GM10248 (cell line): ENCODE measurements at regions not wholly inside any gene's neighbourhood (a gene's known extent, or its start where the extent isn't known, plus 50 kb on each side); places are given as distances from the start of the nearest gene placed in this dataset.

Experiments used
- CTCF ChIA-PET: fragments of 300-600 bp; sonication (Branson Sonifier 250); formaldehyde crosslinking; extraction: SDS; loops from one replicate; lab custom pipeline; 2021; ENCODE audit warnings: antibody characterized with exemption; lab: Yijun Ruan, JAX
- POLR2A ChIA-PET: fragments of 350-650 bp; sonication (Branson Sonifier 250); formaldehyde crosslinking; extraction: SDS; loops from one replicate; lab custom pipeline; 2020; ENCODE audit warnings: antibody characterized with exemption; lab: Yijun Ruan, JAX
- DNase-seq: peaks from one replicate; pipeline ENCODE4 v3.0.0; 2012; ENCODE audit errors: extremely low spot score
- CTCF ChIP-seq: IDR thresholded peaks from 2 replicates; pipeline ENCODE4 v1.5.1; 2012; ENCODE audit warnings: mild to moderate bottlenecking, low read depth; ENCODE audit errors: extremely low read depth, missing control alignments, control extremely low read depth

- no peak for DNase-seq
- TF ChIP-seq CTCF = no peak
- ChIA-PET POLR2A (no interaction called here), CTCF (no interaction called here)
These were observed 64.7 kb upstream of the APCDD1L start for GRCh38 chr20:58579819-58580473.

DNA sequence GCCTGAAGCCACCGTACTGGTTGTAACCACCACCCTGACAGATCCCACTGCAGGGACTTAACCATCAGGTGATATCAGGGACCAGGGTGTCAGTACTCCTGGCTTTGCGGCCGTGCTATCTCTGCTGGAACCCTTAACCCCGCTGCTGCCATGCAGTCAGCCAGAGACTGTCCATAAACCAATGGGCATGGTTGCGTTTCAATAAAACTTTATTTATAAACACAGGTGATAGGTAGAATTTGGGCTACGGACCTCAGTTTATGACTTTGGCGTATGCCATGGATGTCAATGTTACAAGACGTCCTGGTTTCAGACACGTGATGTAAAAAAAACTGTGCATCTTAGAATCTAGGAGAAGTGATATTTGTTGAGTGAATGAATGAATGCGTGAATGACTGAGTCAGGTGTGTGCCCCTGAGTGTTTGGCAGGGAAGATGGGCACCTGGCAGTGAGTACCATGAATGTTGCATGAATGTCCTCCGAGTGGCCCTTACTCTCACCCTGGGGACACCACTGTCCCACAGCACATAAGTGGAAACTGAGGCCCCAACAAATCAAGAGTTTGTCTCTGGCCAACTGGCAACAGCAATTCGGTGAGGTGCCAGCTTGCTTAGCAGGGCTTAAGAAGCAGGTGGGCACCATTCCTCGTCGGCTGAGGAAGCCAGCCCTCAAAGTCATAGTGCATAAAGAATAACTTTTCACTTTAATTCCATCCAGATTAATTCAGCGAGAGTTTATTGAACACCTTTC is 64.0 kb upstream of the APCDD1L start:
- POLR2A ChIA-PET = no interaction called here
- no peak for DNase-seq
- TF ChIP-seq CTCF = no peak
- CTCF ChIA-PET = no interaction called here

DNA sequence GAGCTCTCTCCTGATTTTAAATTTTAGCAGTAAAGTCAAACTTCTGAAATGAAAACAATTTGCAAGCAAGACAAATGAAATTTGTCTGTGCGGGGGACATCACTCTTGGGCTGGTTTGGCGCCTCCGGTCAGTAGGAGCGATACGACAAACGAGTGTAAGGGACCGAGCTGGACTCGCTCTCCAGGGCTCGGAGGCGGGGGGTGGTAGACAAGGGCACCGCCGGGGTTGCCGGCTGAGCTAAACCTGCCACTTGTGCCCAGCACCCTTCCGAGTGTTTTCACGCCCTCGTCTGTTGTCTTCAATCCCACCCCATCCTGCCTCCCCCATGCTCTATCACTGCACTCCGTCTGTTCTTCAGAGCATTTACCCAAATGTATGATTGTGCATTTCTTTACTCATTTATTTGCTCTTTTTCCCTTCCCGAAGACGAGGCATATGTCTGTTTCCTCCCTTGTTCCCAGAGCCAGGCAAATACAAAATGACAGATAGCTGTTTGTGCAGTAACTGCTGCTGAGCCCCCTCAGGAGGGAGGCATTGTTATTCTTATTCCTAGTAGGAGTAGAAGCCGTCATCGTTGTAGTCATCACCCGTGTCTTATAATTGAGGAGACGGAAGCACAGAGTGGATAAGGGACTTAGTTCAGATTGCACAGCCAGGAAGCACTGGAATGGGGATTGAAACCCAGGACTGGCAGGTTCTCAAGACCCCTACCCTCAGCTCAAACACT is 62.8 kb upstream of the APCDD1L start:
- CTCF ChIA-PET = no interaction called here
- no peak for DNase-seq
- POLR2A ChIA-PET = no interaction called here
- TF ChIP-seq CTCF = no peak

GRCh38 chr20:58577139-58577806 is 62.1 kb upstream of the APCDD1L start:
- CTCF ChIA-PET = no interaction called here
- no peak for DNase-seq
- POLR2A ChIA-PET = no interaction called here
- TF ChIP-seq CTCF = no peak

- POLR2A ChIA-PET = no interaction called here
- no peak for DNase-seq
- CTCF ChIA-PET = interaction anchor here (3.3 kb wide), 1 partner anchor 12 kb away, joined by 14 read pairs; no protein-coding TSS in a partner anchor
- TF ChIP-seq CTCF = no peak
These were observed 61.4 kb upstream of the APCDD1L start for GRCh38 chr20:58576603-58576970.

DNA sequence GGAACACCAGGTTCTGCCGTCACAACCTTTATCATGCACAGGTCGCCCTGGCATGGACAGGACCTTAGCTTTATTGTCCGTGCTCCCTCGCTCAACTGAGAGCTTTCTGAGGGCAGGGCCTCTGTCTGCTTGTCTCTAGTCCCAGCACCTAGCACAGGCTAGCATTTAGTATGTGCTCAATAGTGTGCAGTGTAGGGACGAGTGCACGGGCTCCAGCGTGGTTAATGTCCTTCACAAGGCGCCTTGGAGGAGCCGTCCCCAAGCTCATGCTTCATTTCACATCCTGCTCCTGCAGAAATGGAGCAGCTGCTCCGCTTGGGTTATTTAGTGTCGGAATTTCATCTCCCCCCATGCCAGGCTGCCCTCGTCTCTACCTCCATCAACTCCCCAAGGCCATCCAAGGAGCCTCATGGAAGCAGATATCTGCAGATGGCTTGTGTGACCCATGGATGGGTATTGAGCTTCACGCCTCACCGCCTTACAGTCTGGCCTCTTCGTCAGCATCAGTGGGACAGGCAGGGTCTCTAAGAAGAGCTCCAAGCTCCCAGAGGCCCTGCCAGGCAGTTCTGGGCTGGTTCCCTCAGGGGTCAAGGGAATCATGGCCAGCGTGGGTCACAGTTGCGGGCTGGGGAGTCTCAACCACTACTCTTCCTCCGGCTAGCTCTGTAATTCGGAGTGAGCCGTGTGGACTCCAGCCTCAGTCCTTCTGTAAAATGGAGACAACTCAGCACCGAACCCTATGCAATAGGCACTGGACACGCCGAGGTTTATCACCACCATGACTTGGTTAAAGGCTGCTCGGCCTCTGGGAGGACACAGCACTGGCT is 60.8 kb upstream of the APCDD1L start:
- CTCF ChIA-PET = interaction anchor here (0.7 to 3.3 kb wide), 2 partner anchors 10 to 12 kb away, joined by 3 to 14 read pairs; no protein-coding TSS in a partner anchor
- no peak for DNase-seq
- POLR2A ChIA-PET = no interaction called here
- TF ChIP-seq CTCF = no peak
